ENCODE measurements at regions not wholly inside any gene's neighbourhood (a gene's known extent, or its start where the extent isn't known, plus 50 kb on each side); places are given as distances from the start of the nearest gene placed in this dataset.

- TF ChIP-seq CTCF (IDR thresholded peaks at IDR 0.05) = no peak
- Histone ChIP-seq H3K4me3 (no peak overlapping the region), H3K27ac (no peak overlapping the region)
- no peak for DNase-seq (ENCODE audit: low spot score)
Measured at GRCh38 chr4:8745826-8746225, 125.8 kb downstream of the HMX1 start.

GRCh38 chr4:8745005-8745790, 126.4 kb downstream of the HMX1 start:
- H3K27ac ChIP-seq = no peak overlapping the region
- no peak overlapping the region for H3K4me3 ChIP-seq
- TF ChIP-seq CTCF (IDR thresholded peaks at IDR 0.05) = no peak
- no peak for DNase-seq (ENCODE audit: low spot score)

GRCh38 chr4:8744083-8744805, 127.4 kb downstream of the HMX1 start:
- H3K27ac ChIP-seq = no peak overlapping the region
- DNase-seq (ENCODE audit: low spot score) = no peak
- no peak overlapping the region for H3K4me3 ChIP-seq
- TF ChIP-seq CTCF (IDR thresholded peaks at IDR 0.05) = no peak

- no peak for DNase-seq (ENCODE audit: low spot score)
- Histone ChIP-seq H3K27ac (no peak overlapping the region), H3K4me3 (no peak overlapping the region)
- TF ChIP-seq CTCF (IDR thresholded peaks at IDR 0.05) = no peak
Measured at GRCh38 chr4:8742546-8742945, 129.1 kb downstream of the HMX1 start.

GRCh38 chr4:8741513-8742226, 130.0 kb downstream of the HMX1 start:
- DNase-seq (ENCODE audit: low spot score) = no peak
- Histone ChIP-seq H3K4me3 (no peak overlapping the region), H3K27ac (no peak overlapping the region)
- TF ChIP-seq CTCF (IDR thresholded peaks at IDR 0.05) = no peak

GRCh38 chr4:8740666-8741395, 130.8 kb downstream of the HMX1 start:
- Histone ChIP-seq H3K4me3 (no peak overlapping the region), H3K27ac (no peak overlapping the region)
- no peak for DNase-seq (ENCODE audit: low spot score)
- TF ChIP-seq CTCF (IDR thresholded peaks at IDR 0.05) = no peak

Data from coronary artery (tissue), 2 donors.